Neutrophil (primary cell): ENCODE measurements at regions not wholly inside any gene's neighbourhood (a gene's known extent, or its start where the extent isn't known, plus 50 kb on each side); places are given as distances from the start of the nearest gene placed in this dataset.

ENCODE experiments used
- H3K27ac ChIP-seq: fragments of 200-600 bp; sonication (generic); 2 replicates; pipeline ENCODE4 v1.5.1; 2016; ENCODE audit warnings: mild to moderate bottlenecking, moderate library complexity
- H3K27me3 ChIP-seq: fragments of 200-600 bp; sonication (generic); 2 replicates; pipeline ENCODE4 v1.6.0; 2016; ENCODE audit warnings: mild to moderate bottlenecking
- H3K36me3 ChIP-seq: fragments of 200-600 bp; sonication (generic); 2 replicates; pipeline ENCODE4 v1.5.1; 2017
- H3K4me1 ChIP-seq, 2 experiments: fragments of 200-600 bp in 1 of 2; sonication (generic) in 1 of 2; 1 replicate in 1 of 2; 2 replicates in 1 of 2; pipeline versions ENCODE4 v1.5.1 to v1.6.1; 2013 to 2016; ENCODE audit warnings: low read depth in 1 of 2, low read length in 1 of 2, mild to moderate bottlenecking in 1 of 2, moderate library complexity in 1 of 2; ENCODE audit not compliant: control insufficient read depth in 1 of 2, insufficient read depth in 1 of 2
- H3K4me3 ChIP-seq, 2 experiments: fragments of 200-600 bp in 1 of 2; sonication (generic) in 1 of 2; 1 replicate in 1 of 2; 2 replicates in 1 of 2; pipeline ENCODE4 v1.5.1; 2013 to 2016; ENCODE audit warnings: low read depth in 1 of 2, low read length in 1 of 2, mild to moderate bottlenecking in 1 of 2, moderate library complexity in 1 of 2
- H3K9me3 ChIP-seq: fragments of 200-600 bp; sonication (generic); 2 replicates; pipeline ENCODE4 v1.5.1; 2016
- TF ChIP-seq, protein P1 (sequence below): fragments of 200-600 bp; sonication (generic); IDR thresholded peaks from 2 replicates; pipeline ENCODE4 v1.5.1; 2016; ENCODE audit warnings: antibody characterized with exemption

GRCh38 chr13:83281654-83282053 is 600.6 kb downstream of the SLITRK1 start:
- no peaks in the 10 kb centered on the region for H3K9me3 ChIP-seq
- no peak overlapping the region for H3K27ac ChIP-seq
- TF ChIP-seq, protein P1, sequence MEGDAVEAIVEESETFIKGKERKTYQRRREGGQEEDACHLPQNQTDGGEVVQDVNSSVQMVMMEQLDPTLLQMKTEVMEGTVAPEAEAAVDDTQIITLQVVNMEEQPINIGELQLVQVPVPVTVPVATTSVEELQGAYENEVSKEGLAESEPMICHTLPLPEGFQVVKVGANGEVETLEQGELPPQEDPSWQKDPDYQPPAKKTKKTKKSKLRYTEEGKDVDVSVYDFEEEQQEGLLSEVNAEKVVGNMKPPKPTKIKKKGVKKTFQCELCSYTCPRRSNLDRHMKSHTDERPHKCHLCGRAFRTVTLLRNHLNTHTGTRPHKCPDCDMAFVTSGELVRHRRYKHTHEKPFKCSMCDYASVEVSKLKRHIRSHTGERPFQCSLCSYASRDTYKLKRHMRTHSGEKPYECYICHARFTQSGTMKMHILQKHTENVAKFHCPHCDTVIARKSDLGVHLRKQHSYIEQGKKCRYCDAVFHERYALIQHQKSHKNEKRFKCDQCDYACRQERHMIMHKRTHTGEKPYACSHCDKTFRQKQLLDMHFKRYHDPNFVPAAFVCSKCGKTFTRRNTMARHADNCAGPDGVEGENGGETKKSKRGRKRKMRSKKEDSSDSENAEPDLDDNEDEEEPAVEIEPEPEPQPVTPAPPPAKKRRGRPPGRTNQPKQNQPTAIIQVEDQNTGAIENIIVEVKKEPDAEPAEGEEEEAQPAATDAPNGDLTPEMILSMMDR = no peak
- H3K36me3 ChIP-seq = no peaks in the 10 kb centered on the region
- no peaks in the 10 kb centered on the region for H3K27me3 ChIP-seq
- no peaks in the 10 kb centered on the region for H3K4me1 ChIP-seq
- H3K4me3 ChIP-seq = no peak overlapping the region

DNA sequence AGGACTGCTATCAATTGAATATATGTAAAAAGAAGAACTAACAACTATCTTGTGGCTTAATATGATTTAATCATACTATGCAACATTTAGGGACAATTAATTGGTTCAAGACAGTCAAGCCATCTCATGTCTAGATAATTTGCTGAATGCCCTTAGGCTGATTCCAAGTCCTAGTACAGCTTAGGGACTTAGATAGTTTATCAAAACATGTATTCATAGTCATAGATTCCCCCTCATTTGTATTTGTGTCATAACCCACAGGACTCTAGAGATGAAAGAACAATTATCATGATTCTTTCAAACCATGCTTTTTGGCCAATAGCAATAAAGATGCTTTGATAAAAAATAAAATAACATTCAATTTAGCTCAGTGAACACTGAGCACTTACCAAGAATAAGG is 607.6 kb downstream of the SLITRK1 start:
- H3K9me3 ChIP-seq = no peaks in the 10 kb centered on the region
- no peaks in the 10 kb centered on the region for H3K4me1 ChIP-seq
- no peaks in the 10 kb centered on the region for H3K27me3 ChIP-seq
- H3K36me3 ChIP-seq = no peaks in the 10 kb centered on the region
- no peak overlapping the region for H3K4me3 ChIP-seq
- TF ChIP-seq, protein P1 = no peak
- H3K27ac ChIP-seq = no peak overlapping the region

DNA sequence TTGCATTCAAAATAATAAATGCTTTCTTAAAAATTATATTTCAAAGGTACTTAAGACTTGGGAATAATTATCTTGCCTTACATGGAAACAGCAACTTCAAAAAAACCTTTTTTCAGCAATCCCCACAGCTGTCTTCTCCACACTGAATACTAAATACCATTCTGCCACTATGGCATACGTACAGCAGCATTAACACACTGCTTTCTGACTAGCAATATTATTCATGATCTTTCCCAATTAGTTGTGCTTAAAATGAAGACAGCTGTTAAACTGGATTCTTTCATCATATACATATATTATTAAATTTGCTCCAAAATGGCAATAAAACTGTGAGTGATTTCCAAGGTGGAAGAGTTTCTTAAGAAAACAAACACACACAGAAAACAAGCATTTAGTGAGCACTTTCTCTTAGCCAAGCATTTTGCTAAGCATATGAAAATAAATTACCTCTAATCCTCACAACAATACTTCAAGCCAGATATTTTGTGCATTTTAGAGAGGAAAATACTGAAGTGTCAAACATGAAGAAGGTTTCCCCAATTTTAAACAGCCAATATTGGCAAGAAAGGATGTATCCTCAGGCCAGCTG is 609.5 kb downstream of the SLITRK1 start:
- Histone ChIP-seq H3K9me3 (no peaks in the 10 kb centered on the region), H3K4me1 (no peaks in the 10 kb centered on the region), H3K27me3 (no peaks in the 10 kb centered on the region), H3K4me3 (no peak overlapping the region), H3K36me3 (no peaks in the 10 kb centered on the region), H3K27ac (no peak overlapping the region)
- TF ChIP-seq, protein P1 = no peak

- TF ChIP-seq, protein P1 = no peak
- Histone ChIP-seq H3K4me3 (no peak overlapping the region), H3K4me1 (no peaks in the 10 kb centered on the region)
Measured at GRCh38 chr13:83272076-83272475, 610.2 kb downstream of the SLITRK1 start.

GRCh38 chr13:83265279-83265678 is 617.0 kb downstream of the SLITRK1 start:
- TF ChIP-seq, protein P1 = no peak
- Histone ChIP-seq H3K27ac (no peak overlapping the region), H3K9me3 (no peaks in the 10 kb centered on the region), H3K36me3 (no peaks in the 10 kb centered on the region), H3K4me3 (no peak overlapping the region), H3K4me1 (no peaks in the 10 kb centered on the region), H3K27me3 (no peaks in the 10 kb centered on the region)

More at GRCh38 chr13:83272076-83272475, 610.2 kb downstream of the SLITRK1 start:
- no peaks in the 10 kb centered on the region for H3K36me3 ChIP-seq
- H3K27me3 ChIP-seq = no peaks in the 10 kb centered on the region
- no peak overlapping the region for H3K27ac ChIP-seq
- no peaks in the 10 kb centered on the region for H3K9me3 ChIP-seq
